WERI-Rb-1 (cell line): ENCODE measurements at regions not wholly inside any gene's neighbourhood (a gene's known extent, or its start where the extent isn't known, plus 50 kb on each side); places are given as distances from the start of the nearest gene placed in this dataset.

Source experiments
- DNase-seq: peaks from one replicate; pipeline ENCODE4 v3.0.0-alpha.2; 2020
- H3K27ac ChIP-seq: fragments of 250-450 bp; sonication (Bioruptor Pico); 2 replicates; pipeline ENCODE4 v1.5.1; 2020; ENCODE audit warnings: mild to moderate bottlenecking, moderate library complexity
- H3K27me3 ChIP-seq: fragments of 250-450 bp; sonication (Bioruptor Pico); 2 replicates; pipeline ENCODE4 v1.5.1; 2021; ENCODE audit warnings: mild to moderate bottlenecking, low read depth, moderate library complexity; ENCODE audit not compliant: insufficient read depth, severe bottlenecking
- H3K36me3 ChIP-seq: fragments of 250-450 bp; sonication (Bioruptor Pico); 2 replicates; pipeline ENCODE4 v1.5.1; 2020; ENCODE audit warnings: mild to moderate bottlenecking, moderate library complexity
- H3K4me3 ChIP-seq: 2 replicates; pipeline ENCODE4 v1.5.1; 2011; ENCODE audit warnings: low read depth, mild to moderate bottlenecking, control low read depth, low read length
- H3K9me3 ChIP-seq: fragments of 250-450 bp; sonication (Bioruptor Pico); 2 replicates; pipeline ENCODE4 v1.5.1; 2021; ENCODE audit warnings: mild to moderate bottlenecking, moderate library complexity; ENCODE audit not compliant: severe bottlenecking
- CTCF ChIP-seq: IDR thresholded peaks from 2 replicates; pipeline ENCODE4 v1.5.1; 2011; ENCODE audit warnings: low read depth, mild to moderate bottlenecking, control low read depth, inconsistent platforms, low read length

- Histone ChIP-seq H3K4me3 (no peak overlapping the region), H3K9me3 (no peaks in the 10 kb centered on the region), H3K36me3 (no peaks in the 10 kb centered on the region), H3K27me3 (peaks cover 3% of the 10 kb centered on the region), H3K27ac (no peak overlapping the region)
- TF ChIP-seq CTCF, result no peak
- no peak for DNase-seq
These were observed 585.3 kb upstream of the KLF4 start for GRCh38 chr9:108074900-108075299.

- no peaks in the 10 kb centered on the region for H3K27me3 ChIP-seq
- no peak for DNase-seq
- no peak overlapping the region for H3K27ac ChIP-seq
- H3K9me3 ChIP-seq, result peaks cover 2% of the 10 kb centered on the region
- no peaks in the 10 kb centered on the region for H3K36me3 ChIP-seq
- no peak overlapping the region for H3K4me3 ChIP-seq
- TF ChIP-seq CTCF, result no peak
These were observed 584.3 kb upstream of the KLF4 start for GRCh38 chr9:108073823-108074222.

GRCh38 chr9:108072740-108073139, 583.2 kb upstream of the KLF4 start:
- H3K27me3 ChIP-seq, result no peaks in the 10 kb centered on the region
- no peak overlapping the region for H3K4me3 ChIP-seq
- H3K27ac ChIP-seq, result no peak overlapping the region
- no peak for TF ChIP-seq CTCF
- H3K9me3 ChIP-seq, result peaks cover 4% of the 10 kb centered on the region
- no peaks in the 10 kb centered on the region for H3K36me3 ChIP-seq
- no peak for DNase-seq

- H3K27me3 ChIP-seq, result no peaks in the 10 kb centered on the region
- no peak for DNase-seq
- H3K4me3 ChIP-seq, result no peak overlapping the region
- TF ChIP-seq CTCF, result no peak
- no peak overlapping the region for H3K27ac ChIP-seq
- H3K36me3 ChIP-seq, result no peaks in the 10 kb centered on the region
- peaks cover 4% of the 10 kb centered on the region for H3K9me3 ChIP-seq
These were observed 581.3 kb upstream of the KLF4 start for GRCh38 chr9:108070861-108071260.

- TF ChIP-seq CTCF, result no peak
- H3K27ac ChIP-seq, result no peak overlapping the region
- no peak overlapping the region for H3K4me3 ChIP-seq
These were observed 580.4 kb upstream of the KLF4 start for GRCh38 chr9:108069991-108070390.

GRCh38 chr9:108062680-108063079, 573.1 kb upstream of the KLF4 start:
- Histone ChIP-seq H3K4me3 (no peak overlapping the region), H3K27me3 (no peaks in the 10 kb centered on the region), H3K27ac (no peak overlapping the region), H3K9me3 (no peaks in the 10 kb centered on the region), H3K36me3 (no peaks in the 10 kb centered on the region)
- TF ChIP-seq CTCF, result no peak
- no peak for DNase-seq

More at GRCh38 chr9:108069991-108070390, 580.4 kb upstream of the KLF4 start:
- no peaks in the 10 kb centered on the region for H3K27me3 ChIP-seq
- no peak for DNase-seq
- H3K36me3 ChIP-seq, result no peaks in the 10 kb centered on the region
- peaks cover 4% of the 10 kb centered on the region for H3K9me3 ChIP-seq
